Thymus (tissue), 11 donors: ENCODE measurements at regions not wholly inside any gene's neighbourhood (a gene's known extent, or its start where the extent isn't known, plus 50 kb on each side); places are given as distances from the start of the nearest gene placed in this dataset.

Experiments used
- DNase-seq, 9 donors: peaks; one replicate each; pipeline ENCODE4 v3.0.0-alpha.2; 2013; ENCODE audit warnings: low spot score in 9 of 9, low read depth in 6 of 9, missing footprints in 1 of 9
- H3K27ac ChIP-seq, 2 donors: one replicate each; pipeline ENCODE4 v1.5.1; 2013; ENCODE audit warnings: control low read depth in 1 of 2, low read depth in 1 of 2, low read length in 1 of 2, mild to moderate bottlenecking in 1 of 2, moderate library complexity in 1 of 2
- H3K27me3 ChIP-seq, 2 donors: one replicate each; pipeline ENCODE4 v1.5.1; 2013; ENCODE audit warnings: low read length in 1 of 2; ENCODE audit not compliant: control insufficient read depth in 2 of 2, insufficient read depth in 1 of 2
- H3K36me3 ChIP-seq, 2 donors: one replicate each; pipeline ENCODE4 v1.5.1; 2013; ENCODE audit warnings: low read length in 1 of 2, mild to moderate bottlenecking in 1 of 2, moderate library complexity in 1 of 2; ENCODE audit not compliant: control insufficient read depth in 2 of 2, insufficient read depth in 2 of 2
- H3K4me1 ChIP-seq, 2 donors: one replicate each; pipeline ENCODE4 v1.5.1; 2013; ENCODE audit warnings: low read length in 2 of 2; ENCODE audit not compliant: control insufficient read depth in 2 of 2, insufficient read depth in 2 of 2
- H3K4me3 ChIP-seq, 2 donors: one replicate each; pipeline ENCODE4 v1.5.1; 2013; ENCODE audit warnings: low read length in 2 of 2, control low read depth in 1 of 2, mild to moderate bottlenecking in 1 of 2
- H3K9me3 ChIP-seq, 2 donors: one replicate each; pipeline ENCODE4 v1.5.1; 2013; ENCODE audit warnings: low read length in 1 of 2, mild to moderate bottlenecking in 1 of 2; ENCODE audit not compliant: control insufficient read depth in 2 of 2, insufficient read depth in 1 of 2
- WGBS: extraction: QIAGEN DNeasy Blood & Tissue Kit; methylation state at CpG from one replicate; pipeline ENCODE4 v1.1.7; 2013; 5-methylcytosine and 5-hydroxymethylcytosine counted together
- donor health status: healthy.

DNA sequence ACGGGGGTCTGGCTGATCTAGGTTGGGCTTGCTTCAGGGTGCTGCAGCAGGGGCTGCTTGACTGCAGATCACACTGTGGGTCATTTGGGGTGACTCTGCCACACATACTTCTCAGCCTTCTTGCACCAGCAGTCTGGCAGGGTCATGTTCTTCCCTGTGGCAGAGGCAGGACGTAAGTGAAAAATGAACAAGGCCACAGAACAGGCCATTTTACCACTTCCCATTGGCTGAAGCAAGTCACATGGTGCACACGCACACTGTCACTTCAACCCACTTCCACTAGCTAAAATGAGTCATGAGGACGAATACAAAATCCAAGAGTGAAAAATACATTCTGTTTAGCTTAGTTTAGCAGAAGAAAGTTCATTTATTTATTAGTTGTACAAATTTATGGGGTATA lies 168.6 kb upstream of the GGTLC1 start:
- no peaks in the 10 kb centered on the region for H3K9me3 ChIP-seq
- no peak overlapping the region for H3K4me3 ChIP-seq
- no peaks in the 10 kb centered on the region for H3K36me3 ChIP-seq
- 94% methylated on average over 4 of the region's 4 CpGs for WGBS
- H3K27ac ChIP-seq = no peak overlapping the region
- DNase-seq = peak in 1 of 9 donors; percentile 6
- H3K4me1 ChIP-seq = no peaks in the 10 kb centered on the region
- no peaks in the 10 kb centered on the region for H3K27me3 ChIP-seq

DNA sequence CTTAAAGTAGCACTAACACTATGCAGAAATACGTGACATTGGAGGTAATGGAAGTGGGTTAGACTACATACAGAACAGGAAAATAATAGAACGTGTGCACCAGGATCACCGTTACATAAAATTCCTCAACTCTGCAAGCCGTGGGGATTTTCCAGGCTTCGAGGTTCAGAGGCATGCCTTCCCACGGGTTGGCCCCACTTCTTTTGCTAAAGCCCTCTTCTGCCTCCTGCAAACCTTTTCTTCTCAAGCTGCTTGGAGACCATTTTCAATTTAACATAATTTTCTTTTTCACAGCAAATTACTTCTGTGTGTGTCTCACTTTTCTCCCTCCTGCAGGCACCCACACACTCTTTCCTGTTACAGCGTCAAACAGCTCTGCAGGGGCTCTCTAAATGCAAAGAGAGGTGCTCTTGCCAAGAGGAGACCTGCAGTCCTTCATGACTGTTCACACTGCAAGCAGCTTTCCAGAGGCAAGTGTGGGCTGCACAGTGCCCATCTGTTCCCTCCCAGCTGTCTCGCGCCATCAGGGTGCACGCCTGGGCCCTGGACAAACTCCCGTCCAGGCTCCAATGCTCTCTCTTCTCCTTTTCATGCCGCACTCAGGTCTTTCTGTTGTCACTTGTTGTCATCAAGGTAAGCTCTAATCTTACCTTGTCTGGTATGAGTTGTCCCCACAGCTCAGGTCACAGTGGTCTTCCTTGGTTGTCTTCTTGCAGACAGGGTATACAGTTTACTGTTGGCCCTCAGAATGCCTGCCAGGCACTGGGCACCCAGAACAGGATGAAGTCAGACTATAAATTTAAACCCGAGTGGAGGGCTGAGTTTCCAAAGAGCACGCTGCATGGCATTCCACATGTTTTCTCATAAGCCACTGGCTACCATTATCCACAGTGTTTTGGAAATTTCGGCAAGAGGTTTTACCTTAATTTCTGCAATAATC lies 164.8 kb upstream of the GGTLC1 start:
- Histone ChIP-seq H3K9me3 (peaks cover 2 to 15% of the 10 kb centered on the region in 2 donors), H3K27ac (no peak overlapping the region), H3K27me3 (no peaks in the 10 kb centered on the region), H3K4me1 (peaks cover 0 to 4% of the 10 kb centered on the region in 2 donors), H3K36me3 (no peaks in the 10 kb centered on the region), H3K4me3 (no peak overlapping the region)
- 95% methylated on average over 15 of the region's 15 CpGs for WGBS
- DNase-seq = no peak

DNA sequence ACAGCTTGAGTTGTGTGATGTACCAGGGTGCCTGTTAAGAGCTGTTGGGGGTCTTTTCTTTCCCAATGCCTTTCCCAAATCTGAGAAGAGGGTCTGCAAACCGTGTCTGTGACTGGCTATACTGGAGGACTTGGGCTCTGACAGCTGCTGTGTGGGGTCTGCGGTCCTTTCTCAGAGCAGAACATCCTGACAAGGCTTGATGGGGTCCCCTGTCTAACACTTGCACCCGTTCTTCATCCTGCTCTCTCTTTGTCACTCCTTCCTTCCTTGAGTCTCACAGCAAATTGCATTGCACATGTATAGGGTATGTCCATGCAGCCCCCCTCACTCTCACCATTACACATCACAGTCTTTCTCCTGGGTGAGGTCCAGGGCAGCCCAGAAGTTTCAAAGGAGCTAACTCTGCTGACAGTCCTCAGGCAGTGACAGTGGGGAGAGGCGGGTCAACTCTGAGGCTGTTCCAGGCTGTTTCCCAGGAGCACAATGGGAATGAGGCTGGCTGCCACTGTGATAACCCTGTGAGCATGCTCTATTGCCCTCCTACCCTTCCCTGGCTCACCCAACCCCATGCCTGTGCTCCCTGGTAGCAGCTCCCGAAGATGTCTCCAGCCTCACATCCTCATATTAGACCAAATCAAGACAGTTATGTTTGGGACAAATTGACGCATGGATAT lies 163.2 kb upstream of the GGTLC1 start:
- no peaks in the 10 kb centered on the region for H3K36me3 ChIP-seq
- H3K27me3 ChIP-seq = no peaks in the 10 kb centered on the region
- no peak overlapping the region for H3K4me3 ChIP-seq
- peaks cover 2 to 16% of the 10 kb centered on the region in 2 donors for H3K9me3 ChIP-seq
- WGBS = 92% methylated on average over 6 of the region's 6 CpGs
- no peak for DNase-seq
- peaks cover 0 to 7% of the 10 kb centered on the region in 2 donors for H3K4me1 ChIP-seq
- H3K27ac ChIP-seq = no peak overlapping the region

DNA sequence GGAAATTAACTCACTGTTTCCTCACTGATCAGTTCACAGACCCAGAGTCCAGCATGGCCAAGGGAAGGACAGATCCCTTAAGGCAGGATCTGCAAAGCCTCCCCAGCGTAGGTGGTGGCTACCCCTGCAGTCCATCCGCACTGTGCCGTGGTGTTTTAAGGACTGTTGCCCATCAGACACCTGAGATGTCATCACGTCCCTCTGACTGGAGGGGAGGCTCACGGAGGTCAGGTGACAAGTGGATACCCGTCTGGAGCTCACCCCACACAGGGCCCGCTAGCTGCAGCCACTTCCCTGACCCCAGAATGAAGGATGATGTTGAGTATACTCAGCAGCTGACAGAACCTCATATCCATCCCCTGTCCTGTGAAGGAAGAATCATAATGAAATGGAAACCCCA lies 161.8 kb upstream of the GGTLC1 start:
- Histone ChIP-seq H3K27me3 (no peaks in the 10 kb centered on the region), H3K4me1 (peaks cover 0 to 7% of the 10 kb centered on the region in 2 donors), H3K36me3 (no peaks in the 10 kb centered on the region), H3K4me3 (no peak overlapping the region), H3K27ac (no peak overlapping the region), H3K9me3 (peaks cover 2 to 16% of the 10 kb centered on the region in 2 donors)
- 96% methylated on average over 7 of the region's 7 CpGs for WGBS
- no peak for DNase-seq

DNA sequence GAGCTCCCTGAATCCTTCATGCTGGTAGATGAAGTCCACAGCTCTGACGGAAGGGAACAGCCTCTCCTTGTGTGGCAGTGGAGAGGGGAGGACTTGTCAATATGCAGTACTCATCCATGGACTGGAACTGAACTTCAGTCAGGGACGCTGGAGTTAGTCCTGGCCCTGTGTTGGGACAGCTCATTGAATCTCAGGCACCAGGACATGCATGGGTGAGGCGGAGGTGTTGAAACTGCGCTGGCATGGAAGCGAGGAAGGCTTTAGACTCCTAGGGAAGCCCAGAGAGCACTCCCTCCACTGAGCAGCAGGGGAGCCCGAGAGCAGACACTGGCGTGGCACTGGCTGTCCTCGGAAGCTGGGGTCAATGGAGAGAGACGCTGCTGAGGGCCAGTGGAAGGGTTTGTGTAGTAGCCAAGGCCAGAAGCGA lies 161.3 kb upstream of the GGTLC1 start:
- H3K27ac ChIP-seq = no peak overlapping the region
- H3K36me3 ChIP-seq = no peaks in the 10 kb centered on the region
- no peak for DNase-seq
- WGBS = 78% methylated on average over 10 of the region's 10 CpGs
- peaks cover 2 to 16% of the 10 kb centered on the region in 2 donors for H3K9me3 ChIP-seq
- peaks cover 0 to 7% of the 10 kb centered on the region in 2 donors for H3K4me1 ChIP-seq
- no peak overlapping the region for H3K4me3 ChIP-seq
- H3K27me3 ChIP-seq = no peaks in the 10 kb centered on the region

DNA sequence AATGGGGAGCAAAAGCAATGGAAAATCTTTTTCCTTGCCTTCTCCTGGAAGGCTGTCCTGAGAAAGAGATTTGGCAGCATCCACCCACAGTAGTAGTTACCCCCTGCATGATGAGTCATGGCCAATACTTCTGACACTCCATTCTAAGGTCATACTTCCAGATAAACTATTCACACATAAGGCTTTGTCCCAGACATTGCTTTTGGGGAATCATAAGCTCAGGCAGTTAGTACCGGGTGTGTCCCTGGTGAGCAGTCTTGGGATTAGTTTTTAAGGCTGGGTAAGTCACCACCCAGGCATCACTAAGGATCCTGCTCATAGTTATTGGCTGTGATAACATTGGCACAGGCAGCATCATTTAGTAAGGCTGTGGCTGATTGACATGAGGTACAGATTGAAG lies 160.6 kb upstream of the GGTLC1 start:
- no peak for DNase-seq
- WGBS = 99% methylated on average over 1 of the region's 1 CpG
- Histone ChIP-seq H3K27me3 (no peaks in the 10 kb centered on the region), H3K4me1 (peaks cover 0 to 7% of the 10 kb centered on the region in 2 donors), H3K27ac (no peak overlapping the region), H3K9me3 (peaks cover 2 to 16% of the 10 kb centered on the region in 2 donors), H3K36me3 (no peaks in the 10 kb centered on the region), H3K4me3 (no peak overlapping the region)

DNA sequence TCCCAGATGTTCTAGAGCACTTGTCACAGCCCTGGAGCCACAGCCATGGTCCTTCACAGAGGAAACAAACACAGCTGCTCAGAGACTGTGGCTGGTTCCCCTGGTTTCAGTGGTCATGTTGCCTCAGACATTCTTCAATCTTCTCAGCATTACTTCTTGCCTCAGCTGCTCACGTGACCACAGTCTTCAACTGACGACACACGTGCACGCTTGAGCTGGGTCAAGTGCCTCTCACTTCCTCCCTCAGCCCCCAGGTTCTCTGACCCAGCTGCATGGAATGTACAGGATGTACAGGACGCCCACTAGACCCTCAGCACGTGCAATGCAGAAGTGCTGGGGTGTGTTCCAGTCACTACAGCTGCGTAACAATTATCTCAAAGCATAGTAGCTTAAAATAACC lies 159.8 kb upstream of the GGTLC1 start:
- Histone ChIP-seq H3K9me3 (peaks cover 2 to 16% of the 10 kb centered on the region in 2 donors), H3K27ac (no peak overlapping the region), H3K4me1 (peaks cover 0 to 7% of the 10 kb centered on the region in 2 donors), H3K36me3 (no peaks in the 10 kb centered on the region), H3K4me3 (no peak overlapping the region), H3K27me3 (no peaks in the 10 kb centered on the region)
- WGBS = 18% methylated on average over 7 of the region's 7 CpGs
- DNase-seq = peak in 3 of 9 donors; percentile 10 to 42 (median 27)

DNA sequence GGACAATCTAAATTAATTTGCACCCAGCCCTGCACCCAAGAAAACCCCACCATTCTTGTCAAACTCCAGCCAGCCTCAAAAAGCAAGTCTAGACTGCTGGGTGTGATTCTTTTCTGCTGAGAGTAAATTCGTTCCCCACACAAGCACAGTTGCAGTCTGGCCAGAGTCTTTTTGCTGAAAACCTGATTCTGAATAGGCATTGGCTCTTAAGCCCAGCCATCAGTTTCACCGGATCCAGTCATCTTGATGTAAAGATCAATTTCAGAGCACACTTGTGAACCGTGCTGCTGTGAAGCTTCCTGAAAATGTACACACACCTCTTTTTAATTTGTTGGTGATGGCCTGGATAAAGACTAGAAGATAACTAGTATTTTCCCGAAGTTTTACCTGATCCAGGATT lies 159.4 kb upstream of the GGTLC1 start:
- Histone ChIP-seq H3K9me3 (peaks cover 2 to 16% of the 10 kb centered on the region in 2 donors), H3K36me3 (no peaks in the 10 kb centered on the region), H3K27ac (no peak overlapping the region), H3K27me3 (no peaks in the 10 kb centered on the region), H3K4me1 (peaks cover 0 to 7% of the 10 kb centered on the region in 2 donors), H3K4me3 (no peak overlapping the region)
- 93% methylated on average over 4 of the region's 4 CpGs for WGBS
- DNase-seq = no peak

DNA sequence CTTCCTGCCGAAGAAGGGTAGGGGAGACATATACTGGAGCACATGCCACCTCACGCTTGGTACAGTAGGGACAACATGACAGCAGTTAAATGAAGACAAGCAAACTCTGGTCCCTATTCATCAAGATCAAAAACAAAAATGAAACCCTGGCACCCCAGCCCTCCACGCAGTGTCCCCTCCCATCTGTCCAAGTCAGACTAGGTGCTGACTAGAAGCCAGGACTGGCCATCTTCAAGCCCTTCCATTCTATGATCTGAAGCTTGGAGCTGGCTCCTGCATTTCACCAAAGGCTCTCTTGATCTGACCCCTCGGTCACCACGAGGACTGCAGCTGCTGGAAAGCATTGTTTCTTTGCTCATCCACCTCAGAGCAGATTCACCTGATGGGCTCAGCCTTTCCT lies 158.9 kb upstream of the GGTLC1 start:
- Histone ChIP-seq H3K27me3 (no peaks in the 10 kb centered on the region), H3K4me1 (peaks cover 0 to 7% of the 10 kb centered on the region in 2 donors), H3K9me3 (peaks cover 2 to 16% of the 10 kb centered on the region in 2 donors), H3K27ac (no peak overlapping the region), H3K36me3 (no peaks in the 10 kb centered on the region), H3K4me3 (no peak overlapping the region)
- DNase-seq = no peak
- 92% methylated on average over 5 of the region's 5 CpGs for WGBS
